RWPE1 (cell line): ENCODE measurements at regions not wholly inside any gene's neighbourhood (a gene's known extent, or its start where the extent isn't known, plus 50 kb on each side); places are given as distances from the start of the nearest gene placed in this dataset.

Experiments used
- CTCF ChIA-PET: fragments of 350-600 bp; sonication (Branson Sonifier 250); formaldehyde crosslinking; extraction: SDS; loops from one replicate; lab custom pipeline; 2021; lab: Yijun Ruan, JAX
- POLR2A ChIA-PET: fragments of 400-600 bp; formaldehyde crosslinking; extraction: SDS; loops from one replicate; lab custom pipeline; 2020; ENCODE audit warnings: antibody characterized with exemption; ENCODE audit not compliant: low non-redundant PET; lab: Yijun Ruan, JAX
- DNase-seq: peaks from one replicate; pipeline ENCODE4 v3.0.0; 2012; ENCODE audit warnings: low spot score
- H3K27ac ChIP-seq: fragments of 450-650 bp; 2 replicates; pipeline ENCODE4 v1.5.1; 2017
- CTCF ChIP-seq: fragments of 450-650 bp; conservative IDR thresholded peaks from 2 replicates; pipeline ENCODE4 v1.5.1; 2017; ENCODE audit warnings: low read depth, mild to moderate bottlenecking

GRCh38 chr3:117139681-117140080, 430.1 kb downstream of the TUSC7 start:
- CTCF ChIA-PET: no interaction called here
- POLR2A ChIA-PET: no interaction called here
- no peak for TF ChIP-seq CTCF
- DNase-seq: no peak
- H3K27ac ChIP-seq: no peak overlapping the region

- no peak for DNase-seq
- no peak overlapping the region for H3K27ac ChIP-seq
- ChIA-PET CTCF (no interaction called here), POLR2A (no interaction called here)
- no peak for TF ChIP-seq CTCF
Measured at GRCh38 chr3:117141812-117142211, 432.2 kb downstream of the TUSC7 start.

GRCh38 chr3:117144853-117145252, 435.3 kb downstream of the TUSC7 start:
- CTCF ChIA-PET: interaction anchor here (0.6 kb wide), 1 partner anchor 868 kb away, joined by 3 read pairs; no protein-coding TSS in a partner anchor
- POLR2A ChIA-PET: no interaction called here
- no peak for TF ChIP-seq CTCF
- DNase-seq: no peak
- no peak overlapping the region for H3K27ac ChIP-seq

- H3K27ac ChIP-seq: no peak overlapping the region
- TF ChIP-seq CTCF: no peak
- POLR2A ChIA-PET: no interaction called here
- DNase-seq: no peak
- CTCF ChIA-PET: interaction anchor here (0.6 kb wide), 1 partner anchor 868 kb away, joined by 3 read pairs; no protein-coding TSS in a partner anchor
Measured at GRCh38 chr3:117145677-117146076, 436.1 kb downstream of the TUSC7 start.

GRCh38 chr3:117146571-117146970, 437.0 kb downstream of the TUSC7 start:
- ChIA-PET CTCF (no interaction called here), POLR2A (no interaction called here)
- no peak for TF ChIP-seq CTCF
- no peak for DNase-seq
- H3K27ac ChIP-seq: no peak overlapping the region

- no peak for TF ChIP-seq CTCF
- CTCF ChIA-PET: no interaction called here
- POLR2A ChIA-PET: no interaction called here
- no peak for DNase-seq
- no peak overlapping the region for H3K27ac ChIP-seq
Measured at GRCh38 chr3:117149584-117149983, 440.0 kb downstream of the TUSC7 start.

GRCh38 chr3:117150628-117151027, 441.0 kb downstream of the TUSC7 start:
- CTCF ChIA-PET: no interaction called here
- no peak for DNase-seq
- POLR2A ChIA-PET: no interaction called here
- no peak overlapping the region for H3K27ac ChIP-seq
- TF ChIP-seq CTCF: no peak
